ENCODE measurements at regions not wholly inside any gene's neighbourhood (a gene's known extent, or its start where the extent isn't known, plus 50 kb on each side); places are given as distances from the start of the nearest gene placed in this dataset.

DNA sequence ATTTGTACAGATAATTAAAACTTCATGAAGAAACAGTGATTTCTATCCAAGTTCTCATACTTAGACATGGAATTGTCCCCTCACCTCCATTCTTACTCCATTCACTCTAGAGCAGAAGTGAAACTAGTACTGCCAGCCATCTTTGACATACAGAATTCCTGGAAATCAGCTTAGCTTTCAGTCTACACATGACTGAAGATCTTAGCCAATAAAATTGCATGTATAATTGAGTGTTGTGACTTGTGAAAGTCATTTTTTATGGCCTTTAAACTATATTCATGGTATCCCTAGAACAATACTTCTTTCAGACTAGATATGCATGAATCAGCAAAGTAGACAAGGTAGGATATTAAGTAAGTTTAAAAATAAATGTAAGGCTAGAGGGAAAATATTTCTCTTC lies 705.2 kb upstream of the ZNF608 start:
- TF ChIP-seq YY1 (IDR thresholded peaks at IDR 0.05; ENCODE audit: insufficient read depth, insufficient read length) (no peak), SUZ12 (IDR thresholded peaks at IDR 0.05; ENCODE audit: extremely low read depth, insufficient read depth, insufficient read length) (no peak), ZNF274 (IDR thresholded peaks at IDR 0.05; ENCODE audit: low read depth, low read length) (no peak)
